ENCODE measurements at regions not wholly inside any gene's neighbourhood (a gene's known extent, or its start where the extent isn't known, plus 50 kb on each side); places are given as distances from the start of the nearest gene placed in this dataset.
A peak's percentile ranks its signal among the peaks of the same experiment; 100 is the strongest.

DNA sequence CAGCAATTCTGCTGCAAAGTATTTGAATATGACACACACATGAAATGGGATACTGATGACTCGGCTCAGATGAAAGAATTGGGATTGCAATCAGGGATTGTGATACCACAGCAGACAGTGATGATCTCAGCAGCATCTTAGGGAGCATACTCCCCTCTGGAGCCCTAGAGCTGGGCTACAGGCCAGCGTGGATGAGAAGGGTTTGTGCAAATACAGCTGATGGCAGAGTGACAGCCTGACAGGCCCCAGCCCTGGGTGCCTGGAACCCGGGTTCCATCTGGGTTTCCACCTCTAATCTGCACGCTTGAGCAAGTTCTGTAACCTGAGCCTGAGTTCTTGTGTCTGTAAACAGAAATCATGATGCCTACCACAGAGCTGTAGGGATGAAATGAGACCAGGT, 418.0 kb downstream of the LRATD1 start (continued):
- TF ChIP-seq ZNF549 (tag by site-specific recombination; IDR thresholded peaks at IDR 0.05) (no peak), ZNF302 (tag by site-specific recombination; IDR thresholded peaks at IDR 0.05; ENCODE audit: low read depth) (no peak), ZEB2 (tag by site-specific recombination; IDR thresholded peaks at IDR 0.05) (peak; percentile 87), GLIS1 (tag by site-specific recombination; IDR thresholded peaks at IDR 0.05) (peak; percentile 87), ZNF701 (tag by site-specific recombination; IDR thresholded peaks at IDR 0.05) (no peak), EGR2 (tag by site-specific recombination; IDR thresholded peaks at IDR 0.05; ENCODE audit: low read depth) (no peak), ZSCAN16 (tag by site-specific recombination; IDR thresholded peaks at IDR 0.05) (no peak), KLF16 (tag by site-specific recombination; IDR thresholded peaks at IDR 0.05) (no peak), ZNF792 (tag by site-specific recombination; IDR thresholded peaks at IDR 0.05) (no peak), ZNF214 (tag by site-specific recombination; IDR thresholded peaks at IDR 0.05; ENCODE audit: borderline replicate concordance) (no peak), BCL11A (tag by site-specific recombination; IDR thresholded peaks at IDR 0.05; ENCODE audit: low read depth) (no peak), ZNF626 (tag by site-specific recombination; IDR thresholded peaks at IDR 0.05) (no peak), ZNF391 (tag by site-specific recombination; IDR thresholded peaks at IDR 0.05; ENCODE audit: borderline replicate concordance, low read depth) (no peak), ZNF677 (tag by site-specific recombination; IDR thresholded peaks at IDR 0.05) (no peak), ZNF366 (tag by site-specific recombination; conservative IDR thresholded peaks at IDR 0.05) (no peak), ZXDB (tag by site-specific recombination; IDR thresholded peaks at IDR 0.05) (no peak), ZNF48 (tag by site-specific recombination; IDR thresholded peaks at IDR 0.05) (no peak), ZNF791 (tag by site-specific recombination; IDR thresholded peaks at IDR 0.05) (no peak), ZNF211 (tag by site-specific recombination; IDR thresholded peaks at IDR 0.05; ENCODE audit: low read depth) (no peak), ZBTB21 (tag by site-specific recombination; IDR thresholded peaks at IDR 0.05) (peak; percentile 43; the same call in 1 of the 2 replicates), ZNF423 (tag by site-specific recombination; IDR thresholded peaks at IDR 0.05) (no peak), ZFP41 (tag by site-specific recombination; IDR thresholded peaks at IDR 0.05; ENCODE audit: borderline replicate concordance) (no peak), ZNF274 (IDR thresholded peaks at IDR 0.05; ENCODE audit: low read length) (no peak), ZNF274 (tag by site-specific recombination; IDR thresholded peaks at IDR 0.05; ENCODE audit: borderline replicate concordance) (no peak), SALL2 (tag by site-specific recombination; IDR thresholded peaks at IDR 0.05; ENCODE audit: borderline replicate concordance) (no peak), ZNF544 (tag by site-specific recombination; IDR thresholded peaks at IDR 0.05) (no peak), ZNF354C (tag by site-specific recombination; IDR thresholded peaks at IDR 0.05; ENCODE audit: borderline replicate concordance, low read depth) (no peak)
- TF ChIP-seq, protein P1, sequence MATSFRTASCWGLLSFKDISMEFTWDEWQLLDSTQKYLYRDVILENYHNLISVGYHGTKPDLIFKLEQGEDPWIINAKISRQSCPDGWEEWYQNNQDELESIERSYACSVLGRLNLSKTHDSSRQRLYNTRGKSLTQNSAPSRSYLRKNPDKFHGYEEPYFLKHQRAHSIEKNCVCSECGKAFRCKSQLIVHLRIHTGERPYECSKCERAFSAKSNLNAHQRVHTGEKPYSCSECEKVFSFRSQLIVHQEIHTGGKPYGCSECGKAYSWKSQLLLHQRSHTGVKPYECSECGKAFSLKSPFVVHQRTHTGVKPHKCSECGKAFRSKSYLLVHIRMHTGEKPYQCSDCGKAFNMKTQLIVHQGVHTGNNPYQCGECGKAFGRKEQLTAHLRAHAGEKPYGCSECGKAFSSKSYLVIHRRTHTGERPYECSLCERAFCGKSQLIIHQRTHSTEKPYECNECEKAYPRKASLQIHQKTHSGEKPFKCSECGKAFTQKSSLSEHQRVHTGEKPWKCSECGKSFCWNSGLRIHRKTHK (tag by site-specific recombination; IDR thresholded peaks at IDR 0.05), result no peak
- TF ChIP-seq, protein P2, sequence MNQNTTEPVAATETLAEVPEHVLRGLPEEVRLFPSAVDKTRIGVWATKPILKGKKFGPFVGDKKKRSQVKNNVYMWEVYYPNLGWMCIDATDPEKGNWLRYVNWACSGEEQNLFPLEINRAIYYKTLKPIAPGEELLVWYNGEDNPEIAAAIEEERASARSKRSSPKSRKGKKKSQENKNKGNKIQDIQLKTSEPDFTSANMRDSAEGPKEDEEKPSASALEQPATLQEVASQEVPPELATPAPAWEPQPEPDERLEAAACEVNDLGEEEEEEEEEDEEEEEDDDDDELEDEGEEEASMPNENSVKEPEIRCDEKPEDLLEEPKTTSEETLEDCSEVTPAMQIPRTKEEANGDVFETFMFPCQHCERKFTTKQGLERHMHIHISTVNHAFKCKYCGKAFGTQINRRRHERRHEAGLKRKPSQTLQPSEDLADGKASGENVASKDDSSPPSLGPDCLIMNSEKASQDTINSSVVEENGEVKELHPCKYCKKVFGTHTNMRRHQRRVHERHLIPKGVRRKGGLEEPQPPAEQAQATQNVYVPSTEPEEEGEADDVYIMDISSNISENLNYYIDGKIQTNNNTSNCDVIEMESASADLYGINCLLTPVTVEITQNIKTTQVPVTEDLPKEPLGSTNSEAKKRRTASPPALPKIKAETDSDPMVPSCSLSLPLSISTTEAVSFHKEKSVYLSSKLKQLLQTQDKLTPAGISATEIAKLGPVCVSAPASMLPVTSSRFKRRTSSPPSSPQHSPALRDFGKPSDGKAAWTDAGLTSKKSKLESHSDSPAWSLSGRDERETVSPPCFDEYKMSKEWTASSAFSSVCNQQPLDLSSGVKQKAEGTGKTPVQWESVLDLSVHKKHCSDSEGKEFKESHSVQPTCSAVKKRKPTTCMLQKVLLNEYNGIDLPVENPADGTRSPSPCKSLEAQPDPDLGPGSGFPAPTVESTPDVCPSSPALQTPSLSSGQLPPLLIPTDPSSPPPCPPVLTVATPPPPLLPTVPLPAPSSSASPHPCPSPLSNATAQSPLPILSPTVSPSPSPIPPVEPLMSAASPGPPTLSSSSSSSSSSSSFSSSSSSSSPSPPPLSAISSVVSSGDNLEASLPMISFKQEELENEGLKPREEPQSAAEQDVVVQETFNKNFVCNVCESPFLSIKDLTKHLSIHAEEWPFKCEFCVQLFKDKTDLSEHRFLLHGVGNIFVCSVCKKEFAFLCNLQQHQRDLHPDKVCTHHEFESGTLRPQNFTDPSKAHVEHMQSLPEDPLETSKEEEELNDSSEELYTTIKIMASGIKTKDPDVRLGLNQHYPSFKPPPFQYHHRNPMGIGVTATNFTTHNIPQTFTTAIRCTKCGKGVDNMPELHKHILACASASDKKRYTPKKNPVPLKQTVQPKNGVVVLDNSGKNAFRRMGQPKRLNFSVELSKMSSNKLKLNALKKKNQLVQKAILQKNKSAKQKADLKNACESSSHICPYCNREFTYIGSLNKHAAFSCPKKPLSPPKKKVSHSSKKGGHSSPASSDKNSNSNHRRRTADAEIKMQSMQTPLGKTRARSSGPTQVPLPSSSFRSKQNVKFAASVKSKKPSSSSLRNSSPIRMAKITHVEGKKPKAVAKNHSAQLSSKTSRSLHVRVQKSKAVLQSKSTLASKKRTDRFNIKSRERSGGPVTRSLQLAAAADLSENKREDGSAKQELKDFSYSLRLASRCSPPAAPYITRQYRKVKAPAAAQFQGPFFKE (tag by site-specific recombination; IDR thresholded peaks at IDR 0.05; ENCODE audit: borderline replicate concordance), result no peak
- TF ChIP-seq, protein P3, sequence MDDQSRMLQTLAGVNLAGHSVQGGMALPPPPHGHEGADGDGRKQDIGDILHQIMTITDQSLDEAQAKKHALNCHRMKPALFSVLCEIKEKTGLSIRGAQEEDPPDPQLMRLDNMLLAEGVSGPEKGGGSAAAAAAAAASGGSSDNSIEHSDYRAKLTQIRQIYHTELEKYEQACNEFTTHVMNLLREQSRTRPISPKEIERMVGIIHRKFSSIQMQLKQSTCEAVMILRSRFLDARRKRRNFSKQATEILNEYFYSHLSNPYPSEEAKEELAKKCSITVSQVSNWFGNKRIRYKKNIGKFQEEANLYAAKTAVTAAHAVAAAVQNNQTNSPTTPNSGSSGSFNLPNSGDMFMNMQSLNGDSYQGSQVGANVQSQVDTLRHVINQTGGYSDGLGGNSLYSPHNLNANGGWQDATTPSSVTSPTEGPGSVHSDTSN (CRISPR knock-in tag; IDR thresholded peaks at IDR 0.05), result no peak
- TF ChIP-seq, protein P4, sequence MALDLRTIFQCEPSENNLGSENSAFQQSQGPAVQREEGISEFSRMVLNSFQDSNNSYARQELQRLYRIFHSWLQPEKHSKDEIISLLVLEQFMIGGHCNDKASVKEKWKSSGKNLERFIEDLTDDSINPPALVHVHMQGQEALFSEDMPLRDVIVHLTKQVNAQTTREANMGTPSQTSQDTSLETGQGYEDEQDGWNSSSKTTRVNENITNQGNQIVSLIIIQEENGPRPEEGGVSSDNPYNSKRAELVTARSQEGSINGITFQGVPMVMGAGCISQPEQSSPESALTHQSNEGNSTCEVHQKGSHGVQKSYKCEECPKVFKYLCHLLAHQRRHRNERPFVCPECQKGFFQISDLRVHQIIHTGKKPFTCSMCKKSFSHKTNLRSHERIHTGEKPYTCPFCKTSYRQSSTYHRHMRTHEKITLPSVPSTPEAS (tag by site-specific recombination; IDR thresholded peaks at IDR 0.05), result no peak
- TF ChIP-seq, protein P5, sequence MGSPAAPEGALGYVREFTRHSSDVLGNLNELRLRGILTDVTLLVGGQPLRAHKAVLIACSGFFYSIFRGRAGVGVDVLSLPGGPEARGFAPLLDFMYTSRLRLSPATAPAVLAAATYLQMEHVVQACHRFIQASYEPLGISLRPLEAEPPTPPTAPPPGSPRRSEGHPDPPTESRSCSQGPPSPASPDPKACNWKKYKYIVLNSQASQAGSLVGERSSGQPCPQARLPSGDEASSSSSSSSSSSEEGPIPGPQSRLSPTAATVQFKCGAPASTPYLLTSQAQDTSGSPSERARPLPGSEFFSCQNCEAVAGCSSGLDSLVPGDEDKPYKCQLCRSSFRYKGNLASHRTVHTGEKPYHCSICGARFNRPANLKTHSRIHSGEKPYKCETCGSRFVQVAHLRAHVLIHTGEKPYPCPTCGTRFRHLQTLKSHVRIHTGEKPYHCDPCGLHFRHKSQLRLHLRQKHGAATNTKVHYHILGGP (tag by site-specific recombination; IDR thresholded peaks at IDR 0.05), result no peak

Data from HEK293 (cell line).